K562 (cell line): ENCODE measurements at regions not wholly inside any gene's neighbourhood (a gene's known extent, or its start where the extent isn't known, plus 50 kb on each side); places are given as distances from the start of the nearest gene placed in this dataset.

Experiments
- ATAC-seq: fragments of 200-7000 bp; cut with Tn5 transposase; 3 replicates; pipeline ENCODE4 v1.9.1; 2020; ENCODE audit warnings: moderate library complexity
- BruUV-seq: library from RNA; stranded (reverse); fragments of 400-500 nt; replicated peaks from 2 replicates; lab custom pipeline; 2021; lab: Mats Ljungman, UMichigan
- CTCF ChIA-PET: fragments of 300-600 bp; formaldehyde crosslinking; extraction: SDS; loops from one replicate; lab custom pipeline; 2021; ENCODE audit warnings: low intra/inter-chr PET ratio; lab: Yijun Ruan, JAX
- POLR2A ChIA-PET: fragments of 300-600, 350-650 bp; sonication (Branson Sonifier 250); formaldehyde crosslinking; extraction: SDS; loops from one replicate; lab custom pipeline; 2021; ENCODE audit warnings: antibody characterized with exemption, inconsistent platforms; lab: Yijun Ruan, JAX
- DNase-seq, 4 experiments: peaks; one replicate each; pipeline versions ENCODE4 v3.0.0 to v3.0.0-alpha.2; 2011 to 2018; ENCODE audit warnings: low spot score in 3 of 4, mixed read lengths in 3 of 4; ENCODE audit errors: extremely low read depth in 1 of 4
- FAIRE-seq: peaks from 2 replicates; lab custom pipeline; 2011; peaks lifted over from hg19 to GRCh38; lab: Jason Lieb, UNC
- H2AFZ ChIP-seq: 2 replicates; pipeline ENCODE4 v1.6.0; 2011; ENCODE audit warnings: low read depth, low read length, control low read depth, inconsistent platforms
- H3K27ac ChIP-seq: fragments of 200-600 bp; 3 replicates; pipeline ENCODE4 v1.8.0; 2011; ENCODE audit warnings: low read depth, mild to moderate bottlenecking, control low read depth, inconsistent platforms, low read length, moderate library complexity, mixed read lengths; ENCODE audit errors: extremely low read depth
- H3K27me3 ChIP-seq, 2 experiments: fragments of 300-600 bp in 1 of 2; 2 replicates in 1 of 2; 3 replicates in 1 of 2; pipeline versions ENCODE4 v1.6.0 to v1.8.0; 2011; ENCODE audit warnings: inconsistent platforms in 2 of 2, low read length in 2 of 2, mild to moderate bottlenecking in 1 of 2, mixed read lengths in 1 of 2, moderate library complexity in 1 of 2; ENCODE audit not compliant: control insufficient read depth in 2 of 2, insufficient read depth in 2 of 2
- H3K36me3 ChIP-seq: fragments of 300-600 bp; 3 replicates; pipeline ENCODE4 v1.8.0; 2011; ENCODE audit warnings: mild to moderate bottlenecking, low read length, inconsistent platforms; ENCODE audit not compliant: control insufficient read depth, insufficient read depth
- H3K4me1 ChIP-seq, 2 experiments: fragments of 200-600 bp in 1 of 2; replicated peaks in 1 of 2; 2 replicates in 1 of 2; 3 replicates in 1 of 2; pipeline versions ENCODE4 v1.5.1 to v1.8.0; 2011; ENCODE audit warnings: inconsistent platforms in 2 of 2, low read length in 2 of 2, mild to moderate bottlenecking in 1 of 2, mixed read lengths in 1 of 2, moderate library complexity in 1 of 2; ENCODE audit not compliant: control insufficient read depth in 2 of 2, insufficient read depth in 2 of 2
- H3K4me2 ChIP-seq: 2 replicates; pipeline ENCODE4 v1.6.1; 2011; ENCODE audit warnings: low read length, control low read depth, inconsistent platforms, mixed read lengths; ENCODE audit not compliant: insufficient read depth
- H3K4me3 ChIP-seq: fragments of 200-600 bp; sonication (generic), shearing (Covaris generic); 2 replicates; pipeline ENCODE4 v1.5.1; 2016; ENCODE audit warnings: control low read depth, inconsistent platforms
- H3K79me2 ChIP-seq: fragments of 200-600 bp; 3 replicates; pipeline ENCODE4 v1.8.0; 2011; ENCODE audit warnings: low read length, inconsistent platforms; ENCODE audit not compliant: control insufficient read depth, insufficient read depth
- H3K9ac ChIP-seq, 2 experiments: 2 replicates each; pipeline versions ENCODE4 v1.6.0 to v1.6.1; 2011; ENCODE audit warnings: low read depth in 2 of 2, low read length in 2 of 2, control low read depth in 1 of 2, inconsistent platforms in 1 of 2, mild to moderate bottlenecking in 1 of 2, mixed read lengths in 1 of 2; ENCODE audit not compliant: insufficient read depth in 1 of 2
- H3K9me1 ChIP-seq: one replicate; pipeline ENCODE4 v1.6.0; 2011; ENCODE audit warnings: inconsistent platforms, mild to moderate bottlenecking, low read length, moderate library complexity; ENCODE audit not compliant: control insufficient read depth, insufficient read depth
- H3K9me3 ChIP-seq: replicated peaks from 2 replicates; pipeline ENCODE4 v1.5.1; 2011; ENCODE audit warnings: low read depth, low read length, inconsistent platforms; ENCODE audit not compliant: control insufficient read depth, insufficient read depth
- H4K20me1 ChIP-seq: replicated peaks from 2 replicates; pipeline ENCODE4 v1.6.1; 2011; ENCODE audit warnings: low read length, inconsistent platforms, mixed read lengths; ENCODE audit not compliant: control insufficient read depth, insufficient read depth
- DPF2 ChIP-seq: fragments of 450-650 bp; IDR thresholded peaks from 2 replicates; pipeline ENCODE4 v1.6.1; 2016
- ELF1 ChIP-seq: fragments of 200-800 bp; sonication (Bioruptor generic); IDR thresholded peaks from 2 replicates; pipeline ENCODE4 v1.6.1; 2016; ENCODE audit warnings: missing genetic modification characterization, missing compliant biosample characterization
- FIP1L1 ChIP-seq: fragments of 200-400 bp; formaldehyde crosslinking; IDR thresholded peaks from 2 replicates; pipeline ENCODE4 v1.6.1; 2018; ENCODE audit warnings: mild to moderate bottlenecking, low read depth, low read length; ENCODE audit not compliant: poor library complexity, severe bottlenecking
- NFATC3 ChIP-seq: fragments of 450-650 bp; IDR thresholded peaks from 2 replicates; pipeline ENCODE4 v1.6.1; 2017; ENCODE audit warnings: mild to moderate bottlenecking
- PHF20 ChIP-seq: fragments of 450-650 bp; IDR thresholded peaks from 2 replicates; pipeline ENCODE4 v1.6.1; 2018; ENCODE audit not compliant: partially characterized antibody
- PURB ChIP-seq: sonication (generic); formaldehyde crosslinking; IDR thresholded peaks from 2 replicates; pipeline ENCODE4 v1.9.0; 2021; ENCODE audit warnings: low read depth, mild to moderate bottlenecking, missing genetic modification reagents
- SP1 ChIP-seq: sonication (generic); formaldehyde crosslinking; IDR thresholded peaks from 2 replicates; pipeline ENCODE4 v1.8.1; 2022; ENCODE audit warnings: mild to moderate bottlenecking, missing genetic modification reagents
- TAF7 ChIP-seq: fragments of 450-650 bp; IDR thresholded peaks from 2 replicates; pipeline ENCODE4 v1.6.1; 2016; ENCODE audit warnings: missing genetic modification characterization, missing compliant biosample characterization
- XRCC3 ChIP-seq: fragments of 450-650 bp; IDR thresholded peaks from 2 replicates; pipeline ENCODE4 v1.6.1; 2017; ENCODE audit warnings: mild to moderate bottlenecking, moderate library complexity
- ZFP1 ChIP-seq: fragments of 450-650 bp; formaldehyde crosslinking; IDR thresholded peaks from 2 replicates; pipeline ENCODE4 v1.4.0; 2020; ENCODE audit warnings: mild to moderate bottlenecking, mixed read lengths
- ZNF23 ChIP-seq: fragments of 250-450 bp; sonication (Bioruptor Pico); IDR thresholded peaks from 2 replicates; pipeline ENCODE4 v1.4.0; 2020; ENCODE audit warnings: mild to moderate bottlenecking
- ZNF354B ChIP-seq: fragments of 250-450 bp; sonication (Bioruptor Pico); IDR thresholded peaks from 2 replicates; pipeline ENCODE4 v1.4.0; 2020
- ZNF75A ChIP-seq: fragments of 450-650 bp; formaldehyde crosslinking; IDR thresholded peaks from 2 replicates; pipeline ENCODE4 v1.4.0; 2020; ENCODE audit warnings: mild to moderate bottlenecking
- ZNF778 ChIP-seq: fragments of 450-650 bp; formaldehyde crosslinking; IDR thresholded peaks from 2 replicates; pipeline ENCODE4 v1.4.0; 2020; ENCODE audit warnings: mild to moderate bottlenecking, moderate library complexity
- WGBS: fragments of 100-300 bp; shearing (Covaris generic); methylation state at CpG from one replicate; pipeline ENCODE4 v1.1.6; 2016; ENCODE audit warnings: low coverage, mixed read lengths; ENCODE audit not compliant: insufficient coverage; ENCODE audit errors: missing lambda C conversion rate; 5-methylcytosine and 5-hydroxymethylcytosine counted together
- in situ Hi-C: fragments of 300-500 bp; cut with MboI; formaldehyde crosslinking; loops from 4 replicates; pipeline ENCODE4 v1.15.0; 2018; ENCODE audit warnings: inconsistent platforms, mixed read lengths
- intact Hi-C: fragments of 100-400 bp; cut with micrococcal nuclease; formaldehyde crosslinking; loops from 2 replicates; pipeline ENCODE4 v1.14.2; 2022
- TF ChIP-seq, protein P1 (sequence below): fragments of 450-650 bp; IDR thresholded peaks from 2 replicates; pipeline ENCODE4 v1.6.1; 2016; ENCODE audit warnings: low read depth

GRCh38 chr10:64156166-64156565 lies 635.0 kb downstream of the REEP3 start:
- no peaks in the 10 kb centered on the region for H3K9me1 ChIP-seq
- no peak overlapping the region for H3K9ac ChIP-seq
- no peak for FAIRE-seq
- intact Hi-C loops (no loop called here), in situ Hi-C loops (no loop called here)
- H3K27ac ChIP-seq = no peak overlapping the region
- no peaks in the 10 kb centered on the region for H4K20me1 ChIP-seq
- peaks cover 1% of the 10 kb centered on the region; the same call in 1 of the 2 replicates for H3K9me3 ChIP-seq
- H3K4me3 ChIP-seq = no peak overlapping the region
- ChIA-PET POLR2A (no interaction called here), CTCF (no interaction called here)
- no peaks in the 10 kb centered on the region for H3K27me3 ChIP-seq
- H3K79me2 ChIP-seq = no peaks in the 10 kb centered on the region
- H3K4me2 ChIP-seq = no peak overlapping the region
- 0% methylated on average over 3 of the region's 3 CpGs for WGBS
- no peak overlapping the region for H2AFZ ChIP-seq
- no peak for ATAC-seq
- no peaks in the 10 kb centered on the region for H3K36me3 ChIP-seq
- H3K4me1 ChIP-seq = no peaks in the 10 kb centered on the region
- no TSS peak for BruUV-seq
- no peak for DNase-seq
- no peak for TF ChIP-seq TAF7 (tag)
- no peak for TF ChIP-seq ZNF778
- TF ChIP-seq ELF1 (tag) = no peak
- TF ChIP-seq PHF20 = no peak
- no peak for TF ChIP-seq XRCC3
- TF ChIP-seq ZFP1 = no peak
- TF ChIP-seq DPF2 = no peak
- no peak for TF ChIP-seq FIP1L1
- TF ChIP-seq PURB (CRISPR knock-in tag) = no peak
- TF ChIP-seq, protein P1, sequence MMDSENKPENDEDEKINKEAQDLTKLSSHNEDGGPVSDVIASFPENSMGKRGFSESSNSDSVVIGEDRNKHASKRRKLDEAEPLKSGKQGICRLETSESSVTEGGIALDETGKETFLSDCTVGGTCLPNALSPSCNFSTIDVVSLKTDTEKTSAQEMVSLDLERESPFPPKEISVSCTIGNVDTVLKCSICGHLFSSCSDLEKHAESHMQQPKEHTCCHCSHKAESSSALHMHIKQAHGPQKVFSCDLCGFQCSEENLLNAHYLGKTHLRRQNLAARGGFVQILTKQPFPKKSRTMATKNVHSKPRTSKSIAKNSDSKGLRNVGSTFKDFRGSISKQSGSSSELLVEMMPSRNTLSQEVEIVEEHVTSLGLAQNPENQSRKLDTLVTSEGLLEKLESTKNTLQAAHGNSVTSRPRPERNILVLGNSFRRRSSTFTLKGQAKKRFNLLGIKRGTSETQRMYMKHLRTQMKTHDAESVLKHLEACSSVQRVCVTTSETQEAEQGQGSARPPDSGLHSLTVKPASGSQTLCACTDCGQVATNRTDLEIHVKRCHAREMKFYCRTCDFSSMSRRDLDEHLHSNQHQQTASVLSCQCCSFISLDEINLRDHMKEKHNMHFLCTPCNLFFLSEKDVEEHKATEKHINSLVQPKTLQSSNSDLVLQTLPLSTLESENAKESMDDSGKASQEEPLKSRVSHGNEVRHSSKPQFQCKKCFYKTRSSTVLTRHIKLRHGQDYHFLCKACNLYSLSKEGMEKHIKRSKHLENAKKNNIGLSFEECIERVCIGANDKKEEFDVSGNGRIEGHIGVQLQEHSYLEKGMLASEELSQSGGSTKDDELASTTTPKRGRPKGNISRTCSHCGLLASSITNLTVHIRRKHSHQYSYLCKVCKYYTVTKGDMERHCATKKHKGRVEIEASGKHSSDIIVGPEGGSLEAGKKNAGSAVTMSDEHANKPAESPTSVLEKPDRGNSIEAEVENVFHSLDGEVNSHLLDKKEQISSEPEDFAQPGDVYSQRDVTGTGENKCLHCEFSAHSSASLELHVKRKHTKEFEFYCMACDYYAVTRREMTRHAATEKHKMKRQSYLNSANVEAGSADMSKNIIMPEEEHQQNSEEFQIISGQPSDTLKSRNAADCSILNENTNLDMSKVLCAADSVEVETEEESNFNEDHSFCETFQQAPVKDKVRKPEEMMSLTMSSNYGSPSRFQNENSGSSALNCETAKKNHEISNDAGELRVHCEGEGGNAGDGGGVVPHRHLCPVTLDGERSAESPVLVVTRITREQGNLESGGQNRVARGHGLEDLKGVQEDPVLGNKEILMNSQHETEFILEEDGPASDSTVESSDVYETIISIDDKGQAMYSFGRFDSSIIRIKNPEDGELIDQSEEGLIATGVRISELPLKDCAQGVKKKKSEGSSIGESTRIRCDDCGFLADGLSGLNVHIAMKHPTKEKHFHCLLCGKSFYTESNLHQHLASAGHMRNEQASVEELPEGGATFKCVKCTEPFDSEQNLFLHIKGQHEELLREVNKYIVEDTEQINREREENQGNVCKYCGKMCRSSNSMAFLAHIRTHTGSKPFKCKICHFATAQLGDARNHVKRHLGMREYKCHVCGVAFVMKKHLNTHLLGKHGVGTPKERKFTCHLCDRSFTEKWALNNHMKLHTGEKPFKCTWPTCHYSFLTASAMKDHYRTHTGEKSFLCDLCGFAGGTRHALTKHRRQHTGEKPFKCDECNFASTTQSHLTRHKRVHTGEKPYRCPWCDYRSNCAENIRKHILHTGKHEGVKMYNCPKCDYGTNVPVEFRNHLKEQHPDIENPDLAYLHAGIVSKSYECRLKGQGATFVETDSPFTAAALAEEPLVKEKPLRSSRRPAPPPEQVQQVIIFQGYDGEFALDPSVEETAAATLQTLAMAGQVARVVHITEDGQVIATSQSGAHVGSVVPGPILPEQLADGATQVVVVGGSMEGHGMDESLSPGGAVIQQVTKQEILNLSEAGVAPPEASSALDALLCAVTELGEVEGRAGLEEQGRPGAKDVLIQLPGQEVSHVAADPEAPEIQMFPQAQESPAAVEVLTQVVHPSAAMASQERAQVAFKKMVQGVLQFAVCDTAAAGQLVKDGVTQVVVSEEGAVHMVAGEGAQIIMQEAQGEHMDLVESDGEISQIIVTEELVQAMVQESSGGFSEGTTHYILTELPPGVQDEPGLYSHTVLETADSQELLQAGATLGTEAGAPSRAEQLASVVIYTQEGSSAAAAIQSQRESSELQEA = no peak
- no peak for TF ChIP-seq ZNF354B (CRISPR knock-in tag)
- TF ChIP-seq SP1 (CRISPR knock-in tag) = no peak
- no peak for TF ChIP-seq ZNF75A
- no peak for TF ChIP-seq NFATC3
- no peak for TF ChIP-seq ZNF23 (CRISPR knock-in tag)
